Hepatocyte (in vitro differentiated cells): ENCODE measurements at regions not wholly inside any gene's neighbourhood (a gene's known extent, or its start where the extent isn't known, plus 50 kb on each side); places are given as distances from the start of the nearest gene placed in this dataset.

ENCODE experiments used
- EZH2phosphoT487 ChIP-seq: fragments of 200-600 bp; sonication (generic); IDR thresholded peaks from one replicate; pipeline ENCODE4 v1.6.1; 2018; ENCODE audit warnings: antibody characterized with exemption, mild to moderate bottlenecking, low read depth, moderate library complexity; ENCODE audit not compliant: unreplicated experiment, severe bottlenecking
- TF ChIP-seq, protein P1 (sequence below): fragments of 200-600 bp; sonication (generic); IDR thresholded peaks from 2 replicates; pipeline ENCODE4 v1.5.1; 2016; ENCODE audit warnings: antibody characterized with exemption, mild to moderate bottlenecking; ENCODE audit not compliant: poor library complexity

DNA sequence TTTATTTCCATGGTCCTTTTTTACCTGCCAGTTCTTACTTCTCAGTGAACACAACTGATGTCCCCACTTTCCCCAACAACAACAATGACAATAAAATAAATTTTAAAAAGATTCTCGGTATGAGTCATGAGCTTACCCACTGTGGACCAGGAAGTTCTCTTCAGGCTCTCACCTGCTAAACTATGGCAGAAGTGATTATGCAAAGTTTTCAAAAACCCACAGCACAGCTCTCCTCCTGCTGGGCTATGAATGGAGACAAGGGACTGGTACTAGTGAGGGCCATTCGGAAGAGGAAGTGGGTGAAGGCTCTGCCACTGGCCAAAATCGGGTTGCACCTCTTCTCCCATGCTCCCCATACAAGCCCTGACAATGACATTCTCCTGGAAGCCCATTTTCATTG lies 429.4 kb downstream of the PIK3R1 start:
- TF ChIP-seq, protein P1, sequence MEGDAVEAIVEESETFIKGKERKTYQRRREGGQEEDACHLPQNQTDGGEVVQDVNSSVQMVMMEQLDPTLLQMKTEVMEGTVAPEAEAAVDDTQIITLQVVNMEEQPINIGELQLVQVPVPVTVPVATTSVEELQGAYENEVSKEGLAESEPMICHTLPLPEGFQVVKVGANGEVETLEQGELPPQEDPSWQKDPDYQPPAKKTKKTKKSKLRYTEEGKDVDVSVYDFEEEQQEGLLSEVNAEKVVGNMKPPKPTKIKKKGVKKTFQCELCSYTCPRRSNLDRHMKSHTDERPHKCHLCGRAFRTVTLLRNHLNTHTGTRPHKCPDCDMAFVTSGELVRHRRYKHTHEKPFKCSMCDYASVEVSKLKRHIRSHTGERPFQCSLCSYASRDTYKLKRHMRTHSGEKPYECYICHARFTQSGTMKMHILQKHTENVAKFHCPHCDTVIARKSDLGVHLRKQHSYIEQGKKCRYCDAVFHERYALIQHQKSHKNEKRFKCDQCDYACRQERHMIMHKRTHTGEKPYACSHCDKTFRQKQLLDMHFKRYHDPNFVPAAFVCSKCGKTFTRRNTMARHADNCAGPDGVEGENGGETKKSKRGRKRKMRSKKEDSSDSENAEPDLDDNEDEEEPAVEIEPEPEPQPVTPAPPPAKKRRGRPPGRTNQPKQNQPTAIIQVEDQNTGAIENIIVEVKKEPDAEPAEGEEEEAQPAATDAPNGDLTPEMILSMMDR, result no peak
- no peak for TF ChIP-seq EZH2phosphoT487
